ENCODE measurements at regions not wholly inside any gene's neighbourhood (a gene's known extent, or its start where the extent isn't known, plus 50 kb on each side); places are given as distances from the start of the nearest gene placed in this dataset.
"Not testable (repeated sequence)": the region's sequence is repeated elsewhere in the genome, so short reads cannot be mapped to it uniquely, and the experiment has no call there.

GRCh38 chr3:32632533-32633265 is 52.3 kb upstream of the CNOT10 start:
- no peak overlapping the region for H2AK5ac ChIP-seq (ENCODE audit: low read length, severe bottlenecking)
- no peak overlapping the region for H2BK15ac ChIP-seq (ENCODE audit: low read depth, poor library complexity, severe bottlenecking)
- DNase-seq: no peak
- no peak overlapping the region for H3K14ac ChIP-seq (ENCODE audit: low read length in 2 of 2)
- no peaks in the 10 kb centered on the region for H3K9me3 ChIP-seq (ENCODE audit: control insufficient read depth, low read length)
- H4K91ac ChIP-seq (ENCODE audit: low read length): no peak overlapping the region
- H3K4me2 ChIP-seq (ENCODE audit: low read length, poor library complexity, severe bottlenecking): no peak overlapping the region
- H3K18ac ChIP-seq (ENCODE audit: low read depth in 1 of 2, low read length in 2 of 2): no peak overlapping the region
- no peak overlapping the region for H2BK120ac ChIP-seq (ENCODE audit: low read depth, low read length)
- no peak overlapping the region for H4K8ac ChIP-seq (ENCODE audit: low read length)
- peaks cover 0 to 15% of the 10 kb centered on the region in 2 experiments for H3K27me3 ChIP-seq (ENCODE audit: control insufficient read depth in 1 of 2, insufficient read depth in 1 of 2, low read length in 2 of 2)
- no peak overlapping the region for H2BK12ac ChIP-seq (ENCODE audit: low read length in 2 of 2)
- no peak overlapping the region for H3K23ac ChIP-seq (ENCODE audit: low read length in 2 of 2)
- no peak overlapping the region for H2BK5ac ChIP-seq (ENCODE audit: low read depth, low read length, poor library complexity, severe bottlenecking)
- no peaks in the 10 kb centered on the region for H3K4me1 ChIP-seq (ENCODE audit: control insufficient read depth, insufficient read depth, low read depth, low read length)
- no peaks in the 10 kb centered on the region for H3K79me1 ChIP-seq (replicated peaks; ENCODE audit: low read length, poor library complexity, severe bottlenecking)
- no peak overlapping the region for H3K27ac ChIP-seq (ENCODE audit: low read length, poor library complexity, severe bottlenecking)
- WGBS: 96% methylated on average over 6 of the region's 6 CpGs
- no peak overlapping the region for H3K9ac ChIP-seq (ENCODE audit: low read length)
- no peak overlapping the region for H2AFZ ChIP-seq (ENCODE audit: low read depth, low read length)
- no peaks in the 10 kb centered on the region for H3K36me3 ChIP-seq (ENCODE audit: control insufficient read depth in 1 of 2, insufficient read depth in 2 of 2, low read depth in 1 of 2, low read length in 2 of 2)
- no peak overlapping the region for H3K4me3 ChIP-seq (ENCODE audit: insufficient read depth in 1 of 2, low read depth in 1 of 2, low read length in 2 of 2)
- H3K4ac ChIP-seq (ENCODE audit: low read depth in 1 of 2, low read length in 2 of 2): no peak overlapping the region

GRCh38 chr3:32630266-32630665 is 54.7 kb upstream of the CNOT10 start:
- no peak overlapping the region for H3K23ac ChIP-seq (ENCODE audit: low read length in 2 of 2)
- H2BK12ac ChIP-seq (ENCODE audit: low read length in 2 of 2): no peak overlapping the region
- H3K9ac ChIP-seq (ENCODE audit: low read length): no peak overlapping the region
- no peak overlapping the region for H3K4ac ChIP-seq (ENCODE audit: low read depth in 1 of 2, low read length in 2 of 2)
- H3K27me3 ChIP-seq (ENCODE audit: control insufficient read depth in 1 of 2, insufficient read depth in 1 of 2, low read length in 2 of 2): peaks cover 0 to 6% of the 10 kb centered on the region in 2 experiments
- no peak overlapping the region for H4K8ac ChIP-seq (ENCODE audit: low read length)
- no peak overlapping the region for H2BK5ac ChIP-seq (ENCODE audit: low read depth, low read length, poor library complexity, severe bottlenecking)
- H4K91ac ChIP-seq (ENCODE audit: low read length): no peak overlapping the region
- no peaks in the 10 kb centered on the region for H3K9me3 ChIP-seq (ENCODE audit: control insufficient read depth, low read length)
- no peak overlapping the region for H3K18ac ChIP-seq (ENCODE audit: low read depth in 1 of 2, low read length in 2 of 2)
- H3K4me2 ChIP-seq (ENCODE audit: low read length, poor library complexity, severe bottlenecking): no peak overlapping the region
- H3K4me3 ChIP-seq (ENCODE audit: insufficient read depth in 1 of 2, low read depth in 1 of 2, low read length in 2 of 2): no peak overlapping the region
- H3K27ac ChIP-seq (ENCODE audit: low read length, poor library complexity, severe bottlenecking): no peak overlapping the region
- WGBS: 88% methylated on average over 1 of the region's 1 CpG
- no peak overlapping the region for H2AK5ac ChIP-seq (ENCODE audit: low read length, severe bottlenecking)
- H3K36me3 ChIP-seq (ENCODE audit: control insufficient read depth in 1 of 2, insufficient read depth in 2 of 2, low read depth in 1 of 2, low read length in 2 of 2): no peaks in the 10 kb centered on the region
- no peak overlapping the region for H3K14ac ChIP-seq (ENCODE audit: low read length in 2 of 2)
- no peak overlapping the region for H2BK15ac ChIP-seq (ENCODE audit: low read depth, poor library complexity, severe bottlenecking)
- H3K4me1 ChIP-seq (ENCODE audit: control insufficient read depth, insufficient read depth, low read depth, low read length): no peaks in the 10 kb centered on the region
- no peak overlapping the region for H2AFZ ChIP-seq (ENCODE audit: low read depth, low read length)
- H3K79me1 ChIP-seq (replicated peaks; ENCODE audit: low read length, poor library complexity, severe bottlenecking): no peaks in the 10 kb centered on the region
- DNase-seq: peak; percentile 4
- H2BK120ac ChIP-seq (ENCODE audit: low read depth, low read length): no peak overlapping the region

- no peak for DNase-seq
- Histone ChIP-seq H4K91ac (ENCODE audit: low read length) (no peak overlapping the region), H3K4ac (ENCODE audit: low read depth in 1 of 2, low read length in 2 of 2) (no peak overlapping the region), H3K9me3 (ENCODE audit: control insufficient read depth, low read length) (no peaks in the 10 kb centered on the region), H3K14ac (ENCODE audit: low read length in 2 of 2) (no peak overlapping the region), H2BK12ac (ENCODE audit: low read length in 2 of 2) (no peak overlapping the region), H2BK120ac (ENCODE audit: low read depth, low read length) (no peak overlapping the region), H2AK5ac (ENCODE audit: low read length, severe bottlenecking) (no peak overlapping the region), H4K8ac (ENCODE audit: low read length) (peak overlapping the region; percentile 9), H2BK15ac (ENCODE audit: low read depth, poor library complexity, severe bottlenecking) (no peak overlapping the region), H3K36me3 (ENCODE audit: control insufficient read depth in 1 of 2, insufficient read depth in 2 of 2, low read depth in 1 of 2, low read length in 2 of 2) (no peaks in the 10 kb centered on the region), H3K18ac (ENCODE audit: low read depth in 1 of 2, low read length in 2 of 2) (no peak overlapping the region), H3K79me1 (replicated peaks; ENCODE audit: low read length, poor library complexity, severe bottlenecking) (no peaks in the 10 kb centered on the region), H3K4me2 (ENCODE audit: low read length, poor library complexity, severe bottlenecking) (no peak overlapping the region), H3K4me3 (ENCODE audit: insufficient read depth in 1 of 2, low read depth in 1 of 2, low read length in 2 of 2) (no peak overlapping the region), H3K9ac (ENCODE audit: low read length) (no peak overlapping the region), H2BK5ac (ENCODE audit: low read depth, low read length, poor library complexity, severe bottlenecking) (no peak overlapping the region), H3K23ac (ENCODE audit: low read length in 2 of 2) (no peak overlapping the region), H2AFZ (ENCODE audit: low read depth, low read length) (no peak overlapping the region), H3K27ac (ENCODE audit: low read length, poor library complexity, severe bottlenecking) (no peak overlapping the region), H3K27me3 (ENCODE audit: control insufficient read depth in 1 of 2, insufficient read depth in 1 of 2, low read length in 2 of 2) (peaks cover 4 to 7% of the 10 kb centered on the region in 2 experiments), H3K4me1 (ENCODE audit: control insufficient read depth, insufficient read depth, low read depth, low read length) (no peaks in the 10 kb centered on the region)
- WGBS: 93% methylated on average over 22 of the region's 22 CpGs
Observed at GRCh38 chr3:32626631-32627030, 56.0 kb upstream of the DYNC1LI1 start.

GRCh38 chr3:32625543-32626176 is 55.0 kb upstream of the DYNC1LI1 start:
- H3K4me2 ChIP-seq (ENCODE audit: low read length, poor library complexity, severe bottlenecking); H2BK5ac ChIP-seq (ENCODE audit: low read depth, low read length, poor library complexity, severe bottlenecking); H4K8ac ChIP-seq (ENCODE audit: low read length); H3K14ac ChIP-seq (ENCODE audit: low read length in 2 of 2); H3K9ac ChIP-seq (ENCODE audit: low read length); H3K4ac ChIP-seq (ENCODE audit: low read depth in 1 of 2, low read length in 2 of 2); H3K23ac ChIP-seq (ENCODE audit: low read length in 2 of 2); H2AK5ac ChIP-seq (ENCODE audit: low read length, severe bottlenecking); H3K4me1 ChIP-seq (ENCODE audit: control insufficient read depth, insufficient read depth, low read depth, low read length); H3K36me3 ChIP-seq (ENCODE audit: control insufficient read depth in 1 of 2, insufficient read depth in 2 of 2, low read depth in 1 of 2, low read length in 2 of 2); H2BK15ac ChIP-seq (ENCODE audit: low read depth, poor library complexity, severe bottlenecking); H3K18ac ChIP-seq (ENCODE audit: low read depth in 1 of 2, low read length in 2 of 2); H3K79me1 ChIP-seq (replicated peaks; ENCODE audit: low read length, poor library complexity, severe bottlenecking); DNase-seq; H2BK120ac ChIP-seq (ENCODE audit: low read depth, low read length); H2BK12ac ChIP-seq (ENCODE audit: low read length in 2 of 2); H3K27ac ChIP-seq (ENCODE audit: low read length, poor library complexity, severe bottlenecking); H4K91ac ChIP-seq (ENCODE audit: low read length); H2AFZ ChIP-seq (ENCODE audit: low read depth, low read length); H3K4me3 ChIP-seq (ENCODE audit: insufficient read depth in 1 of 2, low read depth in 1 of 2, low read length in 2 of 2); H3K9me3 ChIP-seq (ENCODE audit: control insufficient read depth, low read length): not testable (repeated sequence)
- H3K27me3 ChIP-seq (ENCODE audit: control insufficient read depth in 1 of 2, insufficient read depth in 1 of 2, low read length in 2 of 2): peaks cover 4 to 11% of the 10 kb centered on the region in 2 experiments
- WGBS: 96% methylated on average over 38 of the region's 38 CpGs
